M059J (cell line): ENCODE measurements at regions not wholly inside any gene's neighbourhood (a gene's known extent, or its start where the extent isn't known, plus 50 kb on each side); places are given as distances from the start of the nearest gene placed in this dataset.

Experiments used
- DNase-seq: peaks from one replicate; pipeline ENCODE4 v3.0.0-alpha.2; 2012; ENCODE audit warnings: low read depth

GRCh38 chr10:58140691-58141347 lies 126.9 kb downstream of the IPMK start:
- no peak for DNase-seq

GRCh38 chr10:58140054-58140453 lies 127.6 kb downstream of the IPMK start:
- no peak for DNase-seq

- peak; percentile 2 for DNase-seq
These were observed 129.9 kb downstream of the IPMK start for GRCh38 chr10:58137813-58138212.

GRCh38 chr10:58115218-58116050 lies 152.3 kb downstream of the IPMK start:
- no peak for DNase-seq

- no peak for DNase-seq
These were observed 158.0 kb downstream of the IPMK start for GRCh38 chr10:58109731-58110130.

GRCh38 chr10:58107506-58107905 lies 160.2 kb downstream of the IPMK start:
- peak; percentile 79 for DNase-seq

- no peak for DNase-seq
These were observed 161.3 kb downstream of the IPMK start for GRCh38 chr10:58106211-58107035.

- DNase-seq = no peak
These were observed 163.3 kb downstream of the IPMK start for GRCh38 chr10:58104351-58104751.

GRCh38 chr10:58102897-58103296 lies 164.8 kb downstream of the IPMK start:
- DNase-seq = no peak

GRCh38 chr10:58101682-58102081 lies 166.0 kb downstream of the IPMK start:
- no peak for DNase-seq

- no peak for DNase-seq
These were observed 172.5 kb downstream of the IPMK start for GRCh38 chr10:58094985-58095718.

GRCh38 chr10:58091886-58092285 lies 175.8 kb downstream of the IPMK start:
- DNase-seq = no peak

- DNase-seq = no peak
These were observed 178.0 kb downstream of the IPMK start for GRCh38 chr10:58089739-58090138.

GRCh38 chr10:58087896-58088295 lies 179.8 kb downstream of the IPMK start:
- DNase-seq = no peak

- DNase-seq = no peak
These were observed 180.9 kb downstream of the IPMK start for GRCh38 chr10:58086763-58087150.

GRCh38 chr10:58086144-58086762 lies 181.4 kb downstream of the IPMK start:
- no peak for DNase-seq

GRCh38 chr10:58082248-58082647 lies 185.4 kb downstream of the IPMK start:
- DNase-seq = no peak

- DNase-seq = no peak
These were observed 186.3 kb downstream of the IPMK start for GRCh38 chr10:58081353-58081752.

- DNase-seq = no peak
These were observed 188.2 kb downstream of the IPMK start for GRCh38 chr10:58079461-58079860.

GRCh38 chr10:58072634-58073033 lies 195.1 kb downstream of the IPMK start:
- DNase-seq = no peak

GRCh38 chr10:58070956-58071355 lies 196.7 kb downstream of the IPMK start:
- no peak for DNase-seq
